ENCODE measurements at regions not wholly inside any gene's neighbourhood (a gene's known extent, or its start where the extent isn't known, plus 50 kb on each side); places are given as distances from the start of the nearest gene placed in this dataset.
"Not testable (repeated sequence)": the region's sequence is repeated elsewhere in the genome, so short reads cannot be mapped to it uniquely, and the experiment has no call there.

GRCh38 chr15:20286559-20286958 is 255.0 kb downstream of the GOLGA6L6 start:
- DNase-seq = not testable (repeated sequence)

GRCh38 chr15:20285696-20286300 is 255.8 kb downstream of the GOLGA6L6 start:
- DNase-seq = not testable (repeated sequence)

GRCh38 chr15:20284891-20285535 is 256.6 kb downstream of the GOLGA6L6 start:
- not testable (repeated sequence) for DNase-seq

GRCh38 chr15:20283651-20284050 is 257.9 kb downstream of the GOLGA6L6 start:
- not testable (repeated sequence) for DNase-seq

- DNase-seq = not testable (repeated sequence)
Measured at GRCh38 chr15:20282491-20282943, 259.1 kb downstream of the GOLGA6L6 start.

GRCh38 chr15:20281567-20282275 is 259.9 kb downstream of the GOLGA6L6 start:
- not testable (repeated sequence) for DNase-seq

GRCh38 chr15:20280933-20281463 is 260.6 kb downstream of the GOLGA6L6 start:
- DNase-seq = no peak

GRCh38 chr15:20280141-20280932 is 261.3 kb downstream of the GOLGA6L6 start:
- DNase-seq = not testable (repeated sequence)

GRCh38 chr15:20279056-20279455 is 262.5 kb downstream of the GOLGA6L6 start:
- not testable (repeated sequence) for DNase-seq

- not testable (repeated sequence) for DNase-seq
Measured at GRCh38 chr15:20278376-20278775, 263.2 kb downstream of the GOLGA6L6 start.

- not testable (repeated sequence) for DNase-seq
Measured at GRCh38 chr15:20277451-20277850, 264.1 kb downstream of the GOLGA6L6 start.

GRCh38 chr15:20276312-20277114 is 265.1 kb downstream of the GOLGA6L6 start:
- not testable (repeated sequence) for DNase-seq

GRCh38 chr15:20275373-20275967 is 266.1 kb downstream of the GOLGA6L6 start:
- DNase-seq = not testable (repeated sequence)

GRCh38 chr15:20272422-20273184 is 269.0 kb downstream of the GOLGA6L6 start:
- no peak for DNase-seq

GRCh38 chr15:20271647-20272046 is 270.0 kb downstream of the GOLGA6L6 start:
- no peak for DNase-seq

GRCh38 chr15:20269956-20270355 is 271.6 kb downstream of the GOLGA6L6 start:
- DNase-seq = not testable (repeated sequence)

GRCh38 chr15:20267996-20268395 is 273.6 kb downstream of the GOLGA6L6 start:
- DNase-seq = not testable (repeated sequence)

GRCh38 chr15:20267051-20267730 is 274.4 kb downstream of the GOLGA6L6 start:
- DNase-seq = not testable (repeated sequence)

- not testable (repeated sequence) for DNase-seq
Measured at GRCh38 chr15:20265710-20266109, 275.9 kb downstream of the GOLGA6L6 start.

All from T-helper 1 cell (primary cell).